OCI-M2 (cell line): ENCODE measurements at regions not wholly inside any gene's neighbourhood (a gene's known extent, or its start where the extent isn't known, plus 50 kb on each side); places are given as distances from the start of the nearest gene placed in this dataset.

Source experiments
- DNase-seq: peaks from one replicate; lab custom pipeline; 2025; ENCODE audit not compliant: unreplicated experiment; lab: John Stamatoyannopoulos, UW

DNA sequence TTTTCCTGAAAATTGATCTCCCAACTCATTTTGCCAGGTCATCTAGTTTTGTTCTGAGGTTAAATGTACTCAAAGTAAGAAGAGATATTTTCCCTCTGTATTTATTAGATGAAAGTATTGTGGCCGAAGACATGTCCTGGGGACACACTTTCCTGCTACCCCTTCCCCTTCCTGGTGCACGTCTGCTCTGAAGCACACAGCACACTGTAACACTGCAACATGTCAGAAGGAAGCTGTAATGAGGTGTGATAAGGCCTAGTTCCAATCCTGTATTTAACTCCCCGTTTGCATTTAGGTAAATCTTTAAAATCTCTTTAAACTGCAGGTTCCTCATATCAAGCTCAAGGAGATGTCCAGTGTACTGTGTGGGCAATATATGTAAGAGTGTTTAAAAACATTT, 99.4 kb downstream of the HDGFL1 start:
- no peak for DNase-seq

DNA sequence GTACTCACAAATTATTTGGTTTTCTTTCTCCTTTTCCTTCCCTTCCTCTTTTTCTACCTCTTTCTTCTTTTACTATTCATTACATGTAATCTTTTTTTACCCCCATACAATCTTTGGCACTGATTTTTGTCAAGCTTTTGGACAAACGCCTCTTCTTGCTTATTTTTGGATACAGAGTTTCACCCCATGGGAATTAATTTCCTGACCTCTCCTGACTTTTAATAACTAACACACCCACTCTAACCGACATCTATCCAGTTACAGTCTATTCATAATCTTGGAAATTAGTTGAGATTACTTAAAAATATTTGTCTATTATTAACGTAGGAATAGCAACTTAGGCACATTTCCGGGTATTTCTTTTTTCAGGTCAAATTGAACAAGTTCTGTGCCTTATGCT, 101.2 kb downstream of the HDGFL1 start:
- DNase-seq = no peak

DNA sequence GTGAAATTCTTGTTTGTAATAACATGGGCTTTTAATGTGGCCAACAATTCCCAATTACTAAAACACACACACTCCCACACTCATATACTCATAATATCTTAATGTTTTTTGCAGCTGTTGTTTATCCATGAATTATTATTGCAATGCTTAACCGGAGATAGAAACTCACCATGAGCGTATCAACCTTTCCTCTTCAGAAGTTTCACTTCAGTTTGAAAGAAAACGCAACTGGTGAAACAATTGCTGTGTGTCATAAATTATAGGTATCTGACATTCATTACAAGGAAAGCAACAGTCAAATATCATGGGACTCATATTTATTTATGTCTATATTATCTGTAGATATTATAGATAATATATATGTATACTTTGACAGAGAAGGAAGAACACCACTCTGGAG, 104.1 kb downstream of the HDGFL1 start:
- DNase-seq = no peak

DNA sequence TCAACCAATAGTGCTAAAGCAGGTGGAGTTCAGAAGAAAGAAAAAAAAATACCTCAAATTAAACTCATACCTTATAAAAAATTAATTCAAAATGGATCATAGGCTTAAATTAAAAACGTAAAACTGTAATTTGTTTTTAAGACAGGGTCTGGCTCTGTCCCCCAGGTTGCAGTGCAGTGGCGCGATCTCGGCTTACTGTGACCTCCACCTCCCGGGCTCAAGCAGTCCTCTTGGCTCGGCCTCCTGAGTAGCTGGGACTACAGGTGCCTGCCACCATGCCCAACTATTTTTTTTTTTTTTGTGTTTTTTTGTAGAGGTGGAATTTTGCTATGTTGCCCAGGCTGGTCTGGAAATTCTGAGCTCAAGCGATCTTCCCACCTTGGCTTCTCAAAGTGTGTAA, 111.6 kb downstream of the HDGFL1 start:
- no peak for DNase-seq

DNA sequence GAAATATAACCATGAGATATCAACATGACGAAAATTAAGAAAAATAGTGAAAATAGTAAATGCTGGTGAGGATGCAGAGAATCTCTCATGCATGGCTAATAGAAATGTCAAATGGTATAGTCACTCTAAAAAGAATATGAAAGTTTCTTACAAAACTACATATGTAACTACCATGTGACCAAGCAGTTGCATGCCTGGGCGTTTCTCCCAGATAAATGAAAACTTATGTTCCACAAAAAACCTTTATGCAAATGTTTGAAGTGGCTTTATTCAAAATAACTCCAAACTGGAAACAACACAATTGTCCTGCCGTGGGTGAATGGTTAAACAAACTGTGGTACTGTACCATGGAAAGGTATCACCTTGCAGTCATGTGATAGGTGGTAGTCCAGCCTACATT, 112.4 kb downstream of the HDGFL1 start:
- no peak for DNase-seq

DNA sequence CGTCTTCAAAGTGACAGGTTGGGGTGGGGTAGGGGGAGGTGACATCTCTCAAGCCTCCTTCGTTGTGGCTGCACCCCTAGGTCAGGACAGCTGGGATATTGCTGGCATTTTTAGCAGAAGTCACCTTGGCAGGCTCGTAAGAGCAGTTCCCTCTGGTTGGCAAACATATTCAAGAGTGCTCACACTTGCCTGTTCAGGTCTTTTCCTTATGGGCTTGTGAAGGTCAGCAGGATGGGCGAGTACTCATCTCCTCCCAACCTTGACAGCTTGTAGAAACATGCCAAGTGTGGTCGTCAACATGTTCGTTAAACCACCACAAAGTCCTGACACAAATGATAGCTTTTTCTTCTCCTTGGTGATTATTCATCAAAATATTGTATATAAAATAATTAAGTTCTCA, 113.6 kb downstream of the HDGFL1 start:
- no peak for DNase-seq

DNA sequence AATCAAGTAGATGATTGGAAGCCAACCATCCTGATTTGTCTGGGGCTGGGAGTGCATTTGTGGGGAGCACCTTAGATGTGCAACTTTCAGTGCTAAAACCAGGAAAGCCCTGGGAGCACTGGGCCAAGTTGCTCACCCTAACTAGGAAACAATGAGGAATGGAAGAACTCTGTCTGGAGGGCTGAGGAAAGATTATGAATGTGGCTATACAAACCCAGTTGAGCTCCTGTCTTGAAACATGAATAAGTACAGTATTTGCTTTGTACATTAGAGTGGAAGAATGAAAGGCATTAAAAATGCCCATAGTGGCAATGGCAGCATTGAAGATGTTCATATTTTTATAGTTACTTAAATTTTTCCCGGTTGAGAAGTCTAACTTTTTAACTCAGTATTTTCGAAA, 121.1 kb downstream of the HDGFL1 start:
- DNase-seq = no peak

DNA sequence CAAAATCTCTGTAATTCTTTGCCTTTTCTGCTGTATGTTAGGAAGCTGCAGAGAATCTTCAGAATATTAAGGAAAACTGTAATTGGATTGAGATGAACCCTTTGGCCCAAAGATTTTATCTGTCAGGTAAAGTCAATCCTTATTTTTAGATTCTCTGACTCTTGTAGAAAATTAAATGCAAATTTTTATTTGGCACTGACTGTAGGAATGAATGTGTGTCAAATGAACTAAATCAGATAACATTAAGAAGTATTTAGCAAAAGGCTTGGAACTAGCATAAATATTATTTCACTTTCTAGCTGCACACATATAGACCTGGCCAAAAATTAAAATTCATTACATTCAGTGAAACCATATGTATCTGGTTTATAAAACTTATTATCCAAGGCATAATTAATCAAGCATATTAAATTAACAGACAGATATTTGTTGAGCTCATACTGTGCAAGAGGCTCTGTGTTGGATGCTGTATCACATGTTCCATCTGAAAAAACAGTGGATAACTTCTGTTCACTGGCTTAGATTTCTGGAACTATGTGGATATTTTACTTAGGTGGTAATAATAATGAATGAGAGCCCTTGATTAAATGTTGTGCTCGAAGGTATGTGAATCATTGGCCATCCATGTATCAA, 124.8 kb downstream of the HDGFL1 start:
- DNase-seq = no peak

DNA sequence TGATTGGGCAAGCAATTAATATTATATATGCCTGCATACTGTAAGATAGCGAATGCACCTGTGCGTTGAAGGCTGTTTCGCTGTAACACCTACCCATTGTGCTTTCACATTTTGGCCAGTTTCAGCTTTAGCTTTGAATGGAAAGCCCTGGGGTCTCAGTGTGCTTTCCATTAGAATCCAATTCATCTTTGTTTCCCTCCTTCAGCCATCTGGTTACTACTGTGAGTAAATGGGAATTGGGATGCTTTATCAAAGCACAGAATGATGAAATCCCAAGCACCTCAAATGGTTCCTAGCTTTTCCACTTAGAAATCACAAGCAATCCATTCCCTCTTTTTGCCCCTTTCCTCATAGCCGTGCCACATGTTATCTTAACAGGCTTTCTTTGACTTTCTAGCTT, 127.1 kb downstream of the HDGFL1 start:
- no peak for DNase-seq

DNA sequence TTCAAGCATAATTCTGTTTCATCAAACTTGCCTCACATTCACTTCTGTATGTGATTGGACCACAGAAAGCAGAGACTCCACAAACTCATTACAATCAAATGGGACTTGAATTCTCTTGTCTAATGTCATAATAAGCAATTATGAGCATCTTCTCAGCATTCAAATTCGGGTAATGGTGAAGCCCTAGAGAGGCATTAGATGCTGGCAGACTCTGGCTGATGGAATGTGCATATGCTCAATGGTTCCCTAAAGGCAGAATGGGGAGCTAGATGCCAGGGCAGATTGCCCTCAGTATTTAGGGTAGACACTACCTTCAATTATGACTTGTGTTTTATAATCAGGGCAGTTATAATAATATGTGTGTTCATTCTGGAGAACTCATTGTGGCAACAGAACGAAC, 127.9 kb downstream of the HDGFL1 start:
- no peak for DNase-seq

DNA sequence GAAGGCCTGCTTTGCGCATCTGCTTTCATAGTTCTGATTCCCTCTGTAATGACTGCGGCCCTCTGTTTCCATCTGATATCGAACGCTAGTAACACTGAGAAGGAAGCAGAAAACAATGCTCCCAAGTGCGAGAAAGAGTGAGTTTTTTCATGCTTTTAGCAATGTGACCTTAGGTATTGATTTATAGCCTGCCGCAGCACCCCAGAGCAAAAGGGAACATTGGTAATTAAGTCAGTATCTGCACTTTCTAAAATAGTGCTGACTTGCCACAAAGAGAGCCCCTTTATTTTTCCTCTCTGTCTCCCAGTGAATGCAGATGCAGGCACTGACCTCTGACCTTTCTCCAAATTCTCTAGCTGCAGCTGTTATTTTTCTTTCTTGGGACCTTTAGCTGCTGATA, 129.8 kb downstream of the HDGFL1 start:
- DNase-seq = no peak

DNA sequence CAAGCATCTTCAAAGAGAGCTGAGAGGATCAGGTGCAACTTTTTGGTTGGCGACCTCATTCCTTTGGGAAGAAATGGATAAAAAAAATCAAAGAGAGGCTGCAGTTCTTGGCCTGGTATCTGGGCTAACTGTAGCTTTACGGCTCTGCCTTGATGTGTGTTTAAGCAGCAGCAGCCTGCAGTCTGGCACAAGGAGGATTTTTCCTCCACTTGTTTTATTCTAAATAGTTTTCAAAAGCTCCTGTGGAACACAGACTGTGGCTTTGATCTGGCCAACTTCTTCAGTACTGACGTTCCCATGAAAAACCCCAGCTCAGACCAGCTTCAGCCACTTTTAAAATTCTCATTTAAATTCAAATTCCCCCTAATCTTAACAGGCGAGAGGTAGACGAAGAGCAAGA, 137.3 kb downstream of the HDGFL1 start:
- DNase-seq = no peak

DNA sequence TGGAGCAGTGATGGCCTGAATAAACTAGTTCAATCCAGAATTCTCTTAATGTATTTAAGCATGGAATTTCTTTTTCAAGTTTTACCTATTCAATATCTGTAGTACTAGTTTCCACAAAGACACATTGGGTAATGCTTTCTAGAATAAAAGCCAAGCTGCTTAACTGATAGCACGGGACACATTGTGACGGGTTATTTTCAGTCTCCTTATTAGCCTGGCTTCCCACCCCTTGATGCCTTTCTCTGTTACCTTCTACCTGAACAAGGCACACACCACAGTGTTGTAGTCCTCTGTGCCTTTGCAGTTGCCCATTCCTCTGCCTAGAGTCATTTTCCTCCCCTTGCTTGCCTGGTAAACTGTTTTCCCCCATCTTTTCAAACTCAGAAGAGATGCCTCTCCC, 139.1 kb downstream of the HDGFL1 start:
- DNase-seq = no peak

DNA sequence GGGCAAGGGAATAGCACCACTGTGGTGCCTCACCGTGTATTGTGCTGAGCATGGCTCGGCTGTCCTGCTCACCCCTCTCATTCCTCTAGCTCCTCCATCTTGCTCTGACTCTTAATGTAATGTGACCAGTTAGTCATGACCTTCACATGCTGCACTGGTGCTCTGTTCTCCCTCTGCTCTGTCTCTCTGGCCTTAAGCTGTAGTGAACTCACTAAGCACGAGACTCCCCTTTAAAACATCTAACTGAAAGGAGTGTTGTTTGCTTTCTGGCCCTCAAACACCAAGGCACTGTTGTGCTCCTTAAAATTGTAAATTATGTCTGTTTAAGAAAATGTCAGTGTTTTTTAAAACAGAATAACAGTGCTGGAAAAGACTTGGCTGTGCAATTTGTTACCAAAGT, 140.4 kb downstream of the HDGFL1 start:
- DNase-seq = no peak

DNA sequence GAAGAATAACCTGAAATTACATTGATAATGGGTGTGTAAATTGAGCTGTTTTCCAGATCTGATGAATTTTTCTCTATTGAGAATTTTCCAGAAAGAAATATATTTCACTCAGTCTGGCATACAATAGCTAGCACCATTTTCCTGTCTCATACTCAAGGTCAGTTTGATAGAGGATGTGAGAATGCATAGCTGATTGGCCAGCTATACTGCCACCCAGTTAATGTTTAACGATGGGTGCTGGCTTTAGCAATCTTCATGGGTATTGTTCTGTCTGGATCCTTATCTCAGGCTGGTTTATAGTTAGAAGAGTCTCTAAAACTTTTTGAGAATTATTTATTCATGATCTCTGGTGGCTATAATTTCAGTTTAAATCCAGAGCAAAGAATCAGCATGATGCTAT, 147.4 kb downstream of the HDGFL1 start:
- no peak for DNase-seq

DNA sequence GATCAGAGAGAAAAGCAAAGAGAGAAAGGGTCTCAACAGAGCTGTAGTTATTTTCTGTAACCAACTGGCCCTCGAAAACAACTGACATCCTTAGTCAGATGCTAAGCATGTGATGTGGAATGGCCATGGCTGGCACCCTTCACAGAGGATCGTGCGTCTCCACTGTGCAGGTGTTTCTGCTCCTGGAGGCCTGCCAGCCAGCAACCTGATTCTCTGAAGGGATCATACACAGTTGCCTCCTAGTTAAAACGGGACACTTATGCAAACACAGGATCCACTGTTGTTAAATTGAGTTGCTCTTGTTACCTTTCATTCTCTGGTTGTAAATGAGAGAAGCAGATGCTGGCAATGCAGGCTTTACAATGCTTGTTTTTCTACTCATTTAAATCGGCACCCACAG, 148.5 kb downstream of the HDGFL1 start:
- DNase-seq = no peak

DNA sequence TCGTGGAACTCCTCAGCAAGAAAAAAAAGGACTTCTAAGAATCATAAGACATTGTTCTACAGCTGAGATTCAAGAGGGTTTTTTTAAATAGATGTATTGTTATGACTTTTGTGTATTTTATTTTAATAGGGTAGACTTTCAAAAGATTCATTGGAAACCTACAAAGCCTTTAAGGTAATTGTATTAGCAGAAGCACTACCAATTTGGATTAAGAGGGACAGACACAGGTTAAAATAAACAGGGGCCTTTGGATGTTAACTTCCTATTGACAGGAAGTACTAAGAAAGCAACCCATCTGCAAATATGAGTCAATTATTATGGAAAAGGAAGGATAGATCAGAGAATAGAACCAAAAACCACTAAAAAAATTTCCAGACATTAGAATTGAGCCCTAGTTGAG, 153.5 kb downstream of the HDGFL1 start:
- DNase-seq = no peak

DNA sequence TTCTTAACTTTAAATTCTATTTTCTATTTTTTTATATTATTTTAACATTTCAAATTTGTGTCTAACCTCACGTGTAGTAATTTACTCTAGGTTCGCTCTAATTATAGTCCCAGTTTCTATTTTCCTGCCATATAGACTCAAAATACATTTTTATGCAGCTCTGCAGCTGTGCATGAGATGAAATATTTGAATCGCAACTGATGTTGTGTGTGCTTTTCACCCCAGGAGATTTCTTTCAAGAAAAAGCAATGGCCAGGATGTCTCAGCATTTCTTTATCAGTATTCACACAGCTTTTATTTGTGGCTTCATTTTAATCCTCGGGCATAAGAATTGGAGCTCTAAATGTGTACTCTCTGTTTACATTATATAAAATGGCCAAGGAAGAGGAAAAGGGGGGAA, 157.6 kb downstream of the HDGFL1 start:
- no peak for DNase-seq

DNA sequence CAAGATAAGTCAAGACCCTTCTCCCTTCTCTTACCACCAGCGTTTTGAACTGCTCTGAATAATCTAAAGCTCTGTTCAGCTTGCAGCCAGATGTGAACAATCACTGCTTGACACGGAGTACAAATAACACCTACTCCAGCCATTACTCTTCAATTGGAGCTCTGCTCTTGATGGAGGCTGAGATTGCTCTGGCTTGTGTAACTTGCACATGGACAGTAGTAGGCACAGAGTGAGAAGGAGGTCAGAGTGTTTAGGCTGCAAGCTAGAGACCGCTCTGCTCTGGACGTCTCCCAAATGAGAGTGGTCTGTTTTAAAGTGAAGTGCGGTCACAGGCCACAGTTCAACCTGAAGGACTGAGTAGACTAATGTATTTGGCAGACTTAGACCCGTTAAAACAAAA, 158.3 kb downstream of the HDGFL1 start:
- no peak for DNase-seq

DNA sequence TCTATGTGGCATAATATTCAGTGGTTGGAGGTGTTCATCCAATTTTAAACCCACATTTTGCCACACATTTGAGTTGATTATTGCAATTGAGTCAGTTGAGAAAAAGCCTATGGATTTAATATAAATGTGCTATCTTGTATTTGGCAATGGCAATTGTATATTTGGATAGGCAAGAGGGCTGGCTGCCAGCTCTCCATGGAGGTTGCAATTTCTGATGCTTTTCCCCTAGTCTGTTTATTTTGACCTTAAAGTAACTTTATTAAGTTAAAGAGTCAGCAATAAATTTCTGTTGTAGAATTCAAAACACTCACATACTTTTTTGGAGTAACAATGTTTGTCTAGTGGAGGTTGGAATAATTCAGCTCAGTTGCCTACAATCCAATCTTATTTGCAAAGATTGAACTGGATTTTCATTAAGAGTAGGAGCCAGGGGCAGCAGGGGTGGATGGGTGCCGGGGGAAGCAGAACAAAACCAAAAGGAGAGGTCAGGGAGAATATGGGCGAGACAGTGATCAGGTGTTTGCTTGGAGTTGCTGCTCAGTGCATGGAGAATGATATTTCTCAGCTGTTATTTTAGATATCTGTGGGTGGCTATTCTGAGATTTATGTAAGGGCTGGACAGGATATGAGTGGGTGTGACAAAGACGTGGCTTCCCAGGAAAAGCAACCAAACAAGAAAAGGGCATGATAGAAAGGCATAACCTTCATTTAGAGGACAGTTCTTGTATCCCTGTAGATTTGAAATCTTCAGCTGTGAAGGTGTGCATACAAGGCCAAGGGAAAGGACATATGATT, 163.0 kb downstream of the HDGFL1 start:
- no peak for DNase-seq

DNA sequence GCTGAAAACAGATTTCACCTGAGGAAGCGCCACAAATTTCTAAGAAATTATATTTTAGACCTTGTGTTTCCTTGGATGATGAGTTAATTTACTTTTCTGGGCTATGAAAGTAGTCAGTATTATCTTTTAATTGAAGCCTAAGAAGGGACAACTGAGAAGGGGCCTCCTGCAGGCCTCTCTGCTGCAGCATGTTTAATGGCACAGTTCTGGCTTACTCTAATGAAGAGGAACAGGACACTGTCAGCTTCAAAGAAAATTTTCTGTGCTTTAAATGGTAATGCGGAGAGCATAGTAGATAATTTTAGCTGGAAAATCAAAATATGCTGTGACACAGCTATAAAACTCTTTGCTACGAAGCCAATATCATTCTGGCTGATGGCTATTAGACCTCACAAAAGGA, 167.4 kb downstream of the HDGFL1 start:
- DNase-seq = no peak

DNA sequence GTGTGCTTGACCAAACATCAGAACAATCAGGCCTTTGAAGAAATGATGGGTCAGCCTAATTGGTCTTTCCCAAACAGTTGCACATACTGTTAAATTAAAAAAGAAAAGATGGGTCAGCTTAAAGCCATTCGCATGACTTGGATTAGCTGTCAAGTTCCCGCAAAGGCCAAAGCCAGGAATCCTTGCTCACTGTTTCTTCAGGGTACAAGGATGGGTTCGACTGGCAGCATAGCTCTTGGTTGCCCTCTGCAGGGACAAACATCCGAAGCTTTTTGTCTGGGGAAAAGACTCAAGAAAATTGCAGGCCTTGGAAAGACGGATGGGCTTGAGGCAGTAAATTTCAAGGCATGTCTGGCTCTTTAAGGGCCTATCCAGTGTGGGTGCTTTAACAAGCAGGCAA, 168.0 kb downstream of the HDGFL1 start:
- DNase-seq = no peak

DNA sequence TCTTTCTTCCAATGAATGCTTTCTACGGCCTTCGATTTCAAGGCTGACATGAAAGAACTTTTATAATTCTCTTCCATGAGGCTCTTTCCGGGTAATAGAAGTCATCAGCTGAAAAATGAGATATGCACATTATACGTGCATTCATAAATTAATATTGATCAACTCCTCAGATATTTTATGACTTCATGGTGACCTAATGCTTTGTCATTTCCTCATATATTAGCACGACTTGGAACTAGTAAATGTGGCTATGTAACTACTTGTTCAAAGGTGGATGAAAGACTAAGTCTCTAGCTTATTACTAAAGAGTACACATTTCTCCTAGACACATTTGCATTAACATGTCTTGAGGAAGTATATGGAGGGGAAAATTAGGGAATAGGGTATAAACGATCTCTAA, 168.8 kb downstream of the HDGFL1 start:
- DNase-seq = no peak
